ENCODE measurements at regions not wholly inside any gene's neighbourhood (a gene's known extent, or its start where the extent isn't known, plus 50 kb on each side); places are given as distances from the start of the nearest gene placed in this dataset.
"Not testable (repeated sequence)": the region's sequence is repeated elsewhere in the genome, so short reads cannot be mapped to it uniquely, and the experiment has no call there.

DNA sequence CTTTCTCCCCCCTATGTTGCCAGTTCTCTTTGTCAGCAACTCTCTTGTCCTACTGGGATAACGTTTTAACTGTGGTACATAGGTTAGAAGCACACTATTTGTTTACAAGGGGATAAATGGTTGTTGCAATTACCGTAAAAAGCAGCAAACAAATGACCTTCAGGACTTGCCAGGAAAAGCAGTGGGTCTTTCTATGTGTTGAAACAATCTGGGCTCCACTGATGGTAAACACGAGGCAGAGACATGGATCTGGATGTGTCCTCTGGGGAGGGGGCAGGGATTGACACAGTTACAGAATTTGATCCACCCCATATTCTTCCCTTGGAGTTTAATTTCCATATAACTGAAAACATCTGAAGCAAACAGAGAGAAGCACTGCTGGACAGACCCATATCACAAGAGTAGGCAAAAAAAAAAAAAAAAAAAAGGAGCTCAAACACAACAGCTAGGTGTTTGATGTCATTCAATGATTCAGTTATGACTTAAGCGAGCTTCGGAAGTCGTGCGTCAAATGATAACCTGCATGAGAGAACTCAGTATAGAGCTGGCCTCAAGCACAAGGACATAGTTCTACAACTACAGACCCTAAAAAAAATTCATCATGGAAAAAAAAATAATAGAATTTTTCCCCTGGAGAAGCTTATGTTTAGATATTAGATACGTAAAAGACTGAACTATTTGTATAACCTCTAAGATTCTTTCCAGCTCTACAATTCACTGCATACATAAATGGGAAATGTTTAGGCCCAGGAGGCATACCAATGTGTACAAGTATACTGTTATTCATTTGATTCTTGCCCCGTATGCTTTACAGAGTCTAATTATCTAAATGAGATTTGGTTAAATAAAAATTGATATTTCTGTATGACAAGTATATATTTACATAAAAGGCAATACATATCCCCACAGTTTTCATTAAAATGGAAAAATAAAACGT is 127.7 kb downstream of the ALDH8A1 start:
- DNase-seq (ENCODE audit: low read depth, low spot score), result no peak

DNA sequence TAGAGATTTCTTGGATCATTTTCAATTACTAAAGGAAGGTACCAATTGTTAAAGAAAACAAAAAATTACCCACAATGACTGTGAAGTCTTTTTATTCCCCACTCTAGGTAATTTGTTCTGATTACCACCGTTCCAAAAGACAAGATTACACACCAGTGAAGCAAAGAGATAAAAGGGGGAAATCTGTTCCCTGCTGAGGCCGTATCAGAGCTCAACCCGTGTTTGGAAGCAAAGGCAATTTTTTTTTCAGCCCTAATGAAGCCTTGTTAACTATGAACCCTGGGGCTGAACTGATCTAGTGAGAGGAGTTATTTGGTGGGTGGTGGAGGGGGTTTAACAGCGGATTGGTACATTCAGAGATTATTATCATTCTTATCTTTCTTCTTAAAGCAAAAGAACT is 128.5 kb downstream of the ALDH8A1 start:
- DNase-seq (ENCODE audit: low read depth, low spot score), result no peak

DNA sequence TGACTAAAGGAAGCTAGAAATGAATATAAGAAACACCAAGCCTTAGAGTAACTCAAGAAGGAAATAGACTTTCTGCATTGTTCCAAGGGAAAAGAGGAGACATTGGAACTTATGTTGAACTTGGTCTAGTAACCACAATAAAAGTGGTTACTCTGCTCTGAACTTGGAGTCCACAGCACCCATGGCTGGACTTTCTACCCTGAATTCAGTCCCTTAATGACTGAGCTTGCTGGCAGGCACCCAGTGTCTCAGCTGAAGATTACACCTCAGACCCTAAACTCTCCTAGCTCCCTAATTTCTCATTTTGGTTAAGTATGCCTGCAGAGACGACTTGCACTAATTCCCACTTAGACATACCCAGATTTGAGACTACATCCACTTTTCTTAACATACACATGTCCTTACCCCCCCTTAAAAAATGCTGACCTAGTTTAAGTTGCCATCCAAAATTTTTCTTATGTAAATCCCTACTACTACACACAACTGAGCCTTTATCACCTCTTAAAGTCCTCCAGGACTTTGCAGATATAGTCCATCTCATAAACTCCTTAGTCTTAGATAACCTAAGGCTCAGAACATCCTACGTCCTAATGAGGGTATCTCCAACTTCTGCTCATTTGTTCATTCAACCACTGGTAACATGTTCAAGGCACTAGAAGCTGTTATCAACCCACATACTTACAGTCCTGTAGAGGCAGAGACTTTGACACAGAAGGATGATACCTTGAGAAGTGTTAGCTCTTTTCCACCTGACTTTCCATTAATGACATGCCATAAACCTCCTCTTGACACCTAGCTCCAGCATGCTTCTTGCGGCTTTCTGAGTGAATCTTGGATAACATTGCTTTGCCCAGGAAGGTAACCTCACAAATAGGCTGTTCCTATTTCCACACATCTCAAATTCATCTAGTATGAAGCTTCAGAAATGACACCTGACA is 129.8 kb downstream of the ALDH8A1 start:
- DNase-seq (ENCODE audit: low read depth, low spot score), result no peak

DNA sequence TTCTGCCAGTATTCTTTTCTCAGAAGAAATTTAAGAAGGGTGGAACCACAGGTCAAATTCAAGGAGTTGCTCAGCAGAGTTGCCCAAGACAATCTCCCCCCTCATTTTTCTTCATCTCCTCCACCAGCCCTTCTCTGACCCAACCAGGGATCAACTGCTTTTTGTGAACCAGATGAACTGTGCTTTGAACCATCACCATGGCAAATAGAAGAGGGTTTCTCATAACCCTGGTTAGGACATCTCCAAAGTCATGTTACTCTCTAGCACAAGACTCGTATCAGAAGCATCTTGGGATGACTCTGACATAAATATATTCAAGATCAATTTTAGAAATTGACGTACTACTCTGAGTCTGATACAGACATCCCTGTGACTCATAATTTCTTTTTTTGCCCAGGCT is 130.7 kb downstream of the ALDH8A1 start:
- no peak for DNase-seq (ENCODE audit: low read depth, low spot score)

DNA sequence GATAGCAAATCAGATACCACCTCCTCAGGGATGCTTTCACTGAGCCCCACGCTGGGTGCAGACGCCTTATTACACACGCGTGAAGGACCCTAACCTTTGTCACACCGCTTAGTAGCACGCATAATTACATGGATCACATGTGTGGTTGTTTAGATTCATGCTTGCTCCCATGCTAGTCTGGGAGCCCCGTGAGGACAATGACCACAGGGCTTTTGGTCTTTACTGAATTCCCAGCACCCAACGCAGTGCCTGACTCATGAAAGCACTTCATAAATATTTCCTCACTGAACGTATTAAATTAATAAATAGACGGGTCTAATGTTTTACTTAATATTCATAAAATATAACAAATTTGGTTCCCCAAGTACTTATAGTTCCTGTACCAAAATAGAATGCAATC is 132.5 kb downstream of the ALDH8A1 start:
- DNase-seq (ENCODE audit: low read depth, low spot score), result no peak

DNA sequence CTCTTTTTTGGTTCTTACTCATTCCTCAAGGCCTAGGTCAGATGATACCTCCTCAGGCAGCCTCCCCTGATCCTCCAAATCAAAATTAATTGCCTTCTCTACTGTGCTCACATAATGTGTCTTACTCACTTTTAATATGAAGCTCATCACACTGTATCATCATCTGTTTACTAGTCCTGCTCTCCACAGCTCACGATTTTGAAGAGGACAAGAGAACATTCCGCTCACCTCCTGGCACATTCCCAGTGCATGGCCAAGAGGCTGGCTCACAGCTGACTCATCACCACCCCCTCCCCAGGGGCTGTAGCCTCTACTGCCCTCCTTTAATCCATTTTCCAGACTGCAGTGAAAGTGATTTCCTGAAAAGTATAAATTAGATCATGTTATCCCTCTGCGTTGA is 133.1 kb downstream of the ALDH8A1 start:
- DNase-seq (ENCODE audit: low read depth, low spot score), result no peak

DNA sequence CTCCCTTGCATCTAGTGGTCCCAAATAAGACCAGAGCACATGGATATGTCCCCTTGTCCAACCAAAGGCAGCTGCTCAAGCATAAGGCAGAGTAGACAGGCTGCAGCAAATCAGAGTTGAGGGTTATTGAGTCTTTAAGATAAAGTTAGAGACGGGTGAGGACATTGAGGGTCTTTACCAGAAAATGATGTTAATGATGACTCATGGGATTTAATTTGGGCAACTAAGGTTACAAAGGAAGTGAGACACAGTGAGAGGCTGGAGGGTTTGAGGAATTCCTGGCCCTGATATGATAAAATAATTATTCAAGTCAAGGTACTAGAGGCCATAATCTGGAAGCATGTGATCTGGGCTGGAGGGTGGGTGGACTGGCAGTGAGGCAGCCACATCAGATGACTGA is 133.6 kb downstream of the ALDH8A1 start:
- no peak for DNase-seq (ENCODE audit: low read depth, low spot score)

DNA sequence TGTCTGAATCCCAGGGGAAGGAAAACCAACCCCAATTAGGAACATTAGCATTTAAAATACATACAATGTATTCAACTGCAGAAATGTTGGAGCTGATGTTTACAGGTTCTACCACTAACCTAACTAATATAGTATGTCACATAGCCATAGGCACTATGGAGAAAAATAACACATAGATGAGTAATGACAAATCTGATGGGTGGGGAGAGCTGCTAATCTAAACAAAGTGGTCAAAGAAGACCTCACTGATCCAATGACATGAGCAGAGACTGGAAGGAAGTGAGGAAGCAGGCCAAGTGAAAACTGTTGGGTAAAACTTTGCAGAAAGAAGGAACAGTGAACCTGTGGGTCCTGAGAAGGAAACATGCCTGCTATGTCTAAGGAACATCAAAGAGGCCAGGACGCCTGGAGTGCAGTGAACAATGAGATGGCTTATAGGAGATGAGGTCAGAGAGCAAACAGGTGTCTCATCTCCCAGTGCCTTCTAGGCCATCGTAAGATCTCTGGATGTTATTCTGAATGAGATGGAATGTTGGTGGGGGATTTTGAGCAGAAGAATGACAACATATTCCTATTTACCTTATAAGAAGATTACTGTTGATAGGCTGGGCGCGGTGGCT is 135.7 kb downstream of the ALDH8A1 start:
- no peak for DNase-seq (ENCODE audit: low read depth, low spot score)

DNA sequence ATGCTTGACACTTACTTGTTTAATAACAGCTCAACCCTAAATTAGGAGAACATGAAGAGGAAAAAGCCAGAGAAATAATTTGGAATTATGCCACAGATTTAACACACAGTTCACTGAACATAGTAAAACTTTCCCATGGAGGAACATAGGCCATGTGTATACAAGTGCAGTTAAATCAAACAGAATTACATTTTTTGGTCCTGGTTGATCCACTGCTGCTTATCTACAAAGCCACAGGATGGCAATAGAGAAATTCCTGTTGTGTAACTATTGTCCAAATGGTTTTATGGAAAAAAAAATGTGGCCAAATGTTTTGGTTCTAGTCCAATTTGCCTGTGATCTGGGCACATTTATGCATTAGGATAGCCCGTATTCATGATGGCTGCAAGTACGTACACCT is 136.8 kb downstream of the ALDH8A1 start:
- no peak for DNase-seq (ENCODE audit: low read depth, low spot score)

DNA sequence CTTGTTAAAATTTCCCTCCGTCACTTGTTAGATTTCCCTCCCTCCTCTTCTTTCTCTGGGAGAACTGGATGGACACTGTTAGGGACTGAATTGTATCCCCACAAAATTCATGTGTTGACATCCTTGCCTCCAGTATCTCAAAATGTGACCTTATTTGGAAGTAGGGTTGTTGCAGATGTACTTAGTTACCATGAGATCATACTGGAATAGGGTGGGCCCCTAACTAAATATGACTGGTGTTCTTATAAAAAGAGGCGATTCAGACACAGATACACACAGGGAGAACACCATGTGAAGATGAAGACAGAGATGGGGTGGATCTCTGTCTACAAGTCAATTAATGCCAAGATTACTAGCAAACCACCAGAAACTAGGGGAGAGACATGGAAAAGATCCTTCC is 139.5 kb downstream of the ALDH8A1 start:
- no peak for DNase-seq (ENCODE audit: low read depth, low spot score)

DNA sequence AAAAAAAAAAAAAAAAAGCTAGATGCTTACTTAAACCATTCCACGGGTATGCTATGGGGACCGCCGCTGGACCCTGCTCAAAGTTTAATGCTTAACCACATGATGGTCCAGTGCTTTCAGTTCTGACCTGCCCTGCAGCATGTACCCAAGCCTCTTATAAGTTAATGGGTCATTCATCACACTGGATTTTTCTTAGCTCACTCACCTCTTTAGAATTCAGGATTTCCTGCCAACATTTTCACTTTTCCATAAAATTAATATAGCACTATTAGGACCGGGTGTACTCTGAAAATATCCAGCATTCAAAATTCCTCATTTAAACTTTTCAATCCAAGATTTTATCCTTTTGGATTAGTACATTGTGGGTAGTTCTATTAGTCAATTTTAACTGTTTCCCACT is 140.8 kb downstream of the ALDH8A1 start:
- no peak for DNase-seq (ENCODE audit: low read depth, low spot score)

DNA sequence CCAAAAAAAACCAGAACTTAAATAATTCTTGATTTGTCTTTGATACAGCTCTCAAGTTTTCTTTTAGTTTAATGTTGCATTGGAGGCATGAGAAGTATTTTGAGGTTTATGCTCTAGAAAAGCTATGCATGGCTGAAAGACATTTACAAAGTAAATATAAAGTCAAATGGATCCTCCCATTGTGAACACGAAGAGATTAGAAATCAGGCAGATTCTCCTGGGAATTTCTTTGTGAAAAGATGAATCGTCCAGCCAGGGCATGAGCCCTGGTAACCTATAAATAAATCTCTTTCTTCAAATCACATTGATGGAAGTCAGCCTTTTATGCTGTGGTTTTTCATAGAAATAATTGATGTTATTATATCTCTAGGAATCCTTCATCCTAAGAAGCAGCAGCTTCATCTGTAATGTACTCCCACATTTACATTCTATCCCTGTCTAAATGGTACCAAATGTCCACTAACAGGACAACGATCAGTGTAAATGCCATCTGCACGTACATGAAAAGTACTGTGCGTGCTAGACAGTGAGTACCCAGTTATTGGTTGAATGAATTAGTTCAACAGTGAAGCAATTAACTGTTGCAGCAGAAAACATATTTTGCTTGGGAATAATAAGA is 143.6 kb downstream of the ALDH8A1 start:
- DNase-seq (ENCODE audit: low read depth, low spot score), result no peak

DNA sequence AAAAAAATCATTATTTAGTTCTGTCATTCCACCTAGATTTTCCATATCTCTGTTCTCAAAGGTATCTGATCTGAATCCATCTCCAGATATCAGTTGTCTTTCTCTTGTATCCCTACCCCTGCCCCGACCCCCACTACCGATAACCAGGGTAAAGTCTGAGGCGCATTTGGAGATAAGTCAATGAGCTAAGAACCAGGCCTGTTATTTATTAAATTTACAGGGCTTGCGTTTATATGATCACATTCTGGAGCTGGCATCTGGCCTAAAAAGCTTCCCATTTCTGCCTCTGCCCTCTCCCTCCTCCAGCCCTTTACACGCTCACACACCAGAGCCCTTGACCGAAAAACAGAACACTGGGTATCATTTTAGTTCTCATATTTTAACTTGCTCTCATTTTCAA is 144.7 kb downstream of the ALDH8A1 start:
- DNase-seq (ENCODE audit: low read depth, low spot score), result no peak

DNA sequence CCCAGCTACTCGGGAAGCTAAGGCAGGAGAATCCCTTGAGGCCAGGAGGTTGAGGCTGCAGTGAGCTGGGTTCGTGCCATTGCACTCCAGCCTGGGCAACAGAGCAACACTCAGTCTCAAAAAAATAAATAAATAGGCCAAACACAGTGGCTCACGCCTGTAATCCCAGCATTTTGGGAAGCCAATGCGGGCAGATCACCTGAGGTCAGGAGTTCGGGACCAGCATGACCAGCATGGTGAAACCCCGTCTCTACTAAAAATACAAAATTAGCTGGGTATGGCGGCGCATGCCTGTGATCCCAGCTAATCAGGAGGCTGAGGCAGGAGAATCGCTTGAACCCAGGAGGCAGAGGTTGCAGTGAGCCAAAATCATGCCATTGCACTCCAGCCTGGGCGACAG is 145.6 kb downstream of the ALDH8A1 start:
- DNase-seq (ENCODE audit: low read depth, low spot score), result not testable (repeated sequence)

DNA sequence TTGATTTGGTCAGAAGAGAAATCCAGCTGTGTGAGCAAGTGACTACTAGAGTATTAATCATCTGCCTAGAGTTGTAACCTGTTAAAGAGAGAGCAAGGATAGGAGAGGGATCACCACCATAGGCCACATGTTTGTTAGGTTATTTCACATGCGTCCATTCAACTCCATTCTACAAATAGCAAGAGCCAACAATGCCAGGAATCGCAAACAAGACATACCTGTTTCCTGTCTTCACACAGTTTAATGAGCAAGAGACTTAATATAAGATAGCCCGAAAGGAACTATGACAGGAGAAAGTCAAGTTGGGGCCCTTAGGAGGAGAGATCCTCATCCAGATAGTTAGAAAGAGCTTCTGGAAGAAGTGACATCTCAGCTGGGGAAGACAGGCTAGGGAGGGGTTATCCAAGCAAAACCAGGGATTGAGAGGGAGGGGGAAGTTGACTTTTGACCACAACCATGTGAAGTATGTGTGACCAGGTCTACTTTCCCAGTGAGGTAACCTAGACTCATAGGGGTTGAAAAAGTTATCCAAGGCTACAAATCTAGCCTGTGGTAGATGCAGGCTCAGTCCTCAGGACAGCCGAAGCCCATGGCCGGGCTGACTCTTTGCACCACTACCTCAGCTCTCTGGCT is 147.4 kb downstream of the ALDH8A1 start:
- no peak for DNase-seq (ENCODE audit: low read depth, low spot score)

DNA sequence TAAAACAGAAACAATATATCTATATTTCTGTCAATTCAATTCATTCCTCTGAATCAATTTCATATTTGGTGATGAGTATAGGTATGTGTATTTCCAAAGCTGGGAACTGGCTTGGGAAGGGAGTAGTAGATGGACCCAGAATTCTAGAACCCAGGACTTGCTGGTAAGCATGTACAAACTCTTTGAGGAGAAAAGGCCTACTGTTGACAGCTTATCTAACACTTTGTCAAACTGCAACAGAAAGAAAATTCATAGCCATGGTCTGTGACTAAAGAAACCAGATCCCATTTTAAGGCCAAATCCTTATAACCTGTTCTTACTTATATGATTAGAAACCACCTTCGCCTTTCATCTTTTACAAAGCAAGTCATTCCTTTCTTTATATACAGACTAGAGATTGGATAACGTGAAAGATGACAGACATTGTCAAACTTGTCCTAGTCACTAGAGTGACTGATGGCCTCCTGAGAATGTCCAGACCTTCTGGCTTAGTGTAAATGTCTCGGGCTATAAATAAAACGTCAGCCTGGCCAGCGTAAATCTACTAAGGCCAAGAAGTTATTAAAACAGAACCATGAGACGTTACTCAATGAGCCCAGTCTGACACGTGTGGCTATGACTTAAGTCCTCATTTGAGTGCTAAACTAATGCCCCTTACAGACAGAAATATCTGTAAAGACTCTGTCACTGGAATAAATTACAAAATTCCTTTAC is 152.3 kb downstream of the ALDH8A1 start:
- no peak for DNase-seq (ENCODE audit: low read depth, low spot score)

DNA sequence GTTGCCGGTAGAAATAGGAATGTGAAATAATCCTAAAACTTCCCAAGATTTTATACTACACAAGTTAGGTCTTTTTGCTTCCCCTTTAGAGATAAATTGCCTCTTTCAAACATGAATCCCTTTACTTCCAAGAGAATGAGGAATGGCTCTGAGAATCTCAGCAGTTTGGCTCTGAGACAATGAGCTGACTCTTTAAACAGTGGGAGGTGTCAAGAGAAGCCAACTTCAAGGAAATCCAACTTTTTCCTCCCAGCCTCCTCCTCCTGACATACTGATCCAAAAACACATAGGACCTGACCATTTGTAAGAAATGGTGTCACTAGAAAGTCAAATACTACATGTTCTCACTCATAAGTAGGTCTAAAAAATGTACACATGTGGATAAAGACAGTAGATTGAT is 154.2 kb downstream of the ALDH8A1 start:
- no peak for DNase-seq (ENCODE audit: low read depth, low spot score)

DNA sequence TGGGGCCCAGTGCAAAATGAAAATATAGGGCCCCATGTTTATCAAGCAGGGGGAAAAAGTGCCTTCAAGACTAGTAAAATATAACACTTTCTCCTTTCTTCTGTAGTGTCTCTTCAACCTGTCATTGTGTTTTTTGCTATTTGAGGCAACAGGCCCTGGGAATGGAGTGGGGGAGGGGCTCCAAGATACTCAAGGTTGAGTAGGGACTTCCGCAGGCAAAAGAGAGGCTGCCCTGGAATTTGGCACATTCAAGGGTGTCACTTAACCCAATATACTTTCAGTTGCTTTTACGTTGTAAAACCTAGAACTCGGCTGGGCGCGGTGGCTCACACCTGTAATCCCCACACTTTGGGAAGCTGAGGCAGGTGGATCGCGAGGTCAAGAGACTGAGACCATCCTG is 154.9 kb downstream of the ALDH8A1 start:
- no peak for DNase-seq (ENCODE audit: low read depth, low spot score)

DNA sequence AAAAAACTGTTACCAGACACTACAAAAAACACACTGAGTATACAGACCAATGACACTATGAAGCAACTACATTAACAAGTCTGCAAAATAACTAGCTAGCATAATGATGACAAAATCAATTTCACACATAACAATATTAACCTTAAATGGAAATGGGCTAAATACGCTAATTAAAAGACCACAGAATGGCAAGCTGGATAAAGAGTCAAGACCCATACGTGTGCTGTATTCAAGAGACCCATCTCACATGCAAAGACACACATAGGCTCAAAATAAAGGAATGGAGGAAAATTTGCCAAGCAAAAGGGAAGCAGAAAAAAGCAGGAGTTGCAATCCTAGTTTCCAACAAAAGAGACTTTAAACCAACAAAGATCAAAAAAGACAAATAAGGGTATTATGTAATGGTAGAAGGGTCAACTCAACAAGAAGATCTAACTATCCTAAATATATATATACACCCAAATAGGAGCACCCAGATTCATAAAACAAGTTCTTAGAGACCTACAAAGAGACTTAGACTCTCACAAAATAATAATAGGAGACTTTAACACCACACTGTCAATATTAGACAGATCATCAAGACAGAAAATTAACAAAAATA is 158.6 kb downstream of the ALDH8A1 start:
- DNase-seq (ENCODE audit: low read depth, low spot score), result not testable (repeated sequence)

DNA sequence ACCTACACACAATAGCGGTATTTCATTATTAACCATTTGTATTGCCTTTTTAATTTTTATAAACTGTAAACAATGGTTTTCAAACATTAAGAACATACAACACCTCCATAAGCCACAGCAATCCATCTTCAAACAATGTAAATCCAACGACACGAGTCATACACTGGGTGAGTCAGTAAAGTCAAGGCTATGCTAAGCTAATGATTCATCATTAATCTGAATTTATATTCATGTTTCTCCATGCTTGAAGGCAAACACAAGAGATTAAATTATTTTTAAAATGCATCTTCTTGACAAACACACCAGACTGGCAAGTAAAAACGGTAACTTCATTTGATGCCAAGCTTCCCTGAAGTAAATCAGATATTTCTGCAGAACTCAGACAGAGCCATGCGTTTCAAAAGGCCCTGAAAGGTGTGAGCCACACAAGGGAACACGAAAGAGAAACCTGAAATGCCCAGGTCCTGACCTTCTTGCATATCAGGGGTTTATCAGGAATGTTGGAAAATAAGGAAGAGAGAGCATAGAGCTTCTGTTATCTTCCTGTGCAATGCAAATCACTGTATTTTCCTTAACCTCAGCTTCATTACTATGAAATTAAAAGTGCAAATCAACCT is 162.5 kb downstream of the ALDH8A1 start:
- DNase-seq (ENCODE audit: low read depth, low spot score), result no peak
